SK-N-SH (cell line): ENCODE measurements at regions not wholly inside any gene's neighbourhood (a gene's known extent, or its start where the extent isn't known, plus 50 kb on each side); places are given as distances from the start of the nearest gene placed in this dataset.

Experiments used
- CTCF ChIA-PET: fragments of 300-600, 350-600 bp; formaldehyde crosslinking; extraction: SDS; loops from one replicate; lab custom pipeline; 2021; lab: Yijun Ruan, JAX
- POLR2A ChIA-PET: fragments of 350-600 bp; sonication (Branson Sonifier 250); formaldehyde crosslinking; extraction: SDS; loops from one replicate; lab custom pipeline; 2020; ENCODE audit warnings: antibody characterized with exemption, inconsistent platforms; lab: Yijun Ruan, JAX
- DNase-seq: peaks from one replicate; pipeline ENCODE4 v3.0.0; 2012
- H2AFZ ChIP-seq: fragments of 200-600 bp; sonication (generic); 2 replicates; pipeline ENCODE4 v1.8.1; 2016; ENCODE audit warnings: antibody characterized with exemption, mild to moderate bottlenecking, low read depth
- H3F3A ChIP-seq: fragments of 200-600 bp; sonication (generic); replicated peaks from 2 replicates; pipeline ENCODE3; 2016; ENCODE audit warnings: antibody characterized with exemption, mild to moderate bottlenecking; ENCODE audit not compliant: insufficient read depth
- H3K27ac ChIP-seq, 2 experiments: fragments of 200-500 bp in 1 of 2; fragments of 200-600 bp in 1 of 2; sonication (Bioruptor generic) in 1 of 2; sonication (generic), shearing (Covaris generic) in 1 of 2; 2 replicates each; pipeline versions ENCODE4 v1.5.1 to v1.6.1; 2014 to 2016; ENCODE audit warnings: low read depth in 2 of 2, inconsistent platforms in 1 of 2, low read length in 1 of 2, mild to moderate bottlenecking in 1 of 2, mixed read lengths in 1 of 2
- H3K27me3 ChIP-seq: fragments of 200-600 bp; sonication (generic), shearing (Covaris generic); 2 replicates; pipeline ENCODE4 v1.6.1; 2016; ENCODE audit warnings: mixed run types; ENCODE audit not compliant: insufficient read depth
- H3K36me3 ChIP-seq, 2 experiments: fragments of 200-500 bp in 1 of 2; fragments of 200-600 bp in 1 of 2; sonication (Bioruptor generic) in 1 of 2; sonication (generic) in 1 of 2; replicated peaks in 1 of 2; 2 replicates each; pipeline versions ENCODE3 to v1.5.1; 2014 to 2016; ENCODE audit warnings: low read length in 1 of 2, mild to moderate bottlenecking in 1 of 2; ENCODE audit not compliant: insufficient read depth in 2 of 2, control insufficient read depth in 1 of 2
- H3K4me1 ChIP-seq, 2 experiments: fragments of 200-500 bp in 1 of 2; fragments of 200-600 bp in 1 of 2; sonication (Bioruptor generic) in 1 of 2; sonication (generic), shearing (Covaris generic) in 1 of 2; 2 replicates each; pipeline versions ENCODE4 v1.5.1 to v1.6.1; 2014 to 2016; ENCODE audit warnings: low read depth in 1 of 2, low read length in 1 of 2, mixed run types in 1 of 2; ENCODE audit not compliant: insufficient read depth in 2 of 2, control insufficient read depth in 1 of 2
- H3K4me2 ChIP-seq: fragments of 200-600 bp; sonication (generic), shearing (Covaris generic); 2 replicates; pipeline ENCODE4 v1.6.1; 2017; ENCODE audit warnings: mixed run types
- H3K4me3 ChIP-seq, 2 experiments: fragments of 200-500 bp in 1 of 2; fragments of 200-600 bp in 1 of 2; sonication (Bioruptor generic) in 1 of 2; sonication (generic), shearing (Covaris generic) in 1 of 2; 2 replicates each; pipeline versions ENCODE4 v1.5.1 to v1.8.1; 2014 to 2016; ENCODE audit warnings: low read depth in 2 of 2, inconsistent platforms in 1 of 2, low read length in 1 of 2, mild to moderate bottlenecking in 1 of 2, mixed read lengths in 1 of 2, moderate library complexity in 1 of 2
- H3K79me2 ChIP-seq: fragments of 200-600 bp; sonication (generic); 2 replicates; pipeline ENCODE4 v1.8.1; 2017; ENCODE audit warnings: mild to moderate bottlenecking; ENCODE audit not compliant: insufficient read depth
- H3K9ac ChIP-seq: fragments of 200-600 bp; sonication (generic); 2 replicates; pipeline ENCODE4 v1.6.1; 2017; ENCODE audit warnings: mixed run types
- H3K9me2 ChIP-seq: fragments of 200-600 bp; sonication (generic); 2 replicates; pipeline ENCODE4 v1.6.1; 2017; ENCODE audit warnings: mixed run types
- H3K9me3 ChIP-seq: fragments of 200-600 bp; sonication (generic); 2 replicates; pipeline ENCODE4 v1.6.1; 2017; ENCODE audit warnings: mixed run types, mild to moderate bottlenecking, moderate library complexity
- H4K20me1 ChIP-seq: fragments of 200-600 bp; sonication (generic); 2 replicates; pipeline ENCODE4 v1.6.1; 2017; ENCODE audit warnings: mild to moderate bottlenecking, mixed run types; ENCODE audit not compliant: insufficient read depth
- CHD2 ChIP-seq: fragments of 150-350 bp; IDR thresholded peaks from 2 replicates; pipeline ENCODE4 v1.6.1; 2018; ENCODE audit warnings: low read length; ENCODE audit not compliant: partially characterized antibody
- CTCF ChIP-seq: fragments of 200-600 bp; sonication (generic); IDR thresholded peaks from 2 replicates; pipeline ENCODE4 v1.6.1; 2017; ENCODE audit warnings: antibody characterized with exemption, mild to moderate bottlenecking, moderate library complexity
- EZH2phosphoT487 ChIP-seq: fragments of 200-600 bp; sonication (generic); IDR thresholded peaks from 2 replicates; pipeline ENCODE4 v1.6.1; 2017; ENCODE audit warnings: low read depth, mixed run types, mild to moderate bottlenecking, antibody characterized with exemption, moderate library complexity, borderline replicate concordance
- FOXM1 ChIP-seq: IDR thresholded peaks from 2 replicates; pipeline ENCODE4 v1.4.0; 2012; ENCODE audit warnings: low read depth, mild to moderate bottlenecking
- GABPA ChIP-seq: IDR thresholded peaks from 2 replicates; pipeline ENCODE4 v1.4.0; 2012; ENCODE audit warnings: low read depth, mild to moderate bottlenecking
- GATA2 ChIP-seq: sonication (generic); formaldehyde crosslinking; IDR thresholded peaks from 2 replicates; pipeline ENCODE4 v1.5.0; 2020; ENCODE audit warnings: mild to moderate bottlenecking, missing genetic modification reagents
- JUND ChIP-seq: IDR thresholded peaks from 2 replicates; pipeline ENCODE4 v1.4.0; 2012
- MXI1 ChIP-seq: IDR thresholded peaks from 2 replicates; pipeline ENCODE4 v1.6.1; 2012; ENCODE audit warnings: mild to moderate bottlenecking, low read depth, low read length, improper control_type of control experiment
- NFIC ChIP-seq: IDR thresholded peaks from 2 replicates; pipeline ENCODE4 v1.4.0; 2012; ENCODE audit warnings: borderline replicate concordance
- POLR2AphosphoS5 ChIP-seq: IDR thresholded peaks from 2 replicates; pipeline ENCODE4 v1.6.1; 2012; ENCODE audit warnings: low read depth, low read length
- RFX5 ChIP-seq: IDR thresholded peaks from 2 replicates; pipeline ENCODE4 v1.6.1; 2012; ENCODE audit warnings: mild to moderate bottlenecking, improper control_type of control experiment, low read length
- RXRA ChIP-seq: IDR thresholded peaks from 2 replicates; pipeline ENCODE4 v1.4.0; 2012; ENCODE audit warnings: low read depth, mild to moderate bottlenecking, borderline replicate concordance
- SIN3A ChIP-seq: IDR thresholded peaks from 2 replicates; pipeline ENCODE4 v1.6.1; 2012; ENCODE audit warnings: low read depth, mild to moderate bottlenecking, low read length, moderate library complexity, borderline replicate concordance
- TAF1 ChIP-seq: IDR thresholded peaks from 2 replicates; pipeline ENCODE4 v1.6.1; 2012; ENCODE audit warnings: low read depth, mild to moderate bottlenecking, low read length, moderate library complexity, borderline replicate concordance
- YY1 ChIP-seq: IDR thresholded peaks from 2 replicates; pipeline ENCODE4 v1.4.0; 2012; ENCODE audit warnings: low read depth, mild to moderate bottlenecking
- WGBS: methylation state at CpG from one replicate; pipeline ENCODE4 v1.1.6; 2017; ENCODE audit warnings: low lambda C conversion rate; 5-methylcytosine and 5-hydroxymethylcytosine counted together
- TF ChIP-seq, protein P1 (sequence below): IDR thresholded peaks from 2 replicates; pipeline ENCODE4 v1.4.0; 2012; ENCODE audit warnings: low read depth, borderline replicate concordance
- TF ChIP-seq, protein P2 (sequence below): fragments of 150-350 bp; IDR thresholded peaks from 2 replicates; pipeline ENCODE4 v1.6.1; 2017; ENCODE audit warnings: antibody characterized with exemption, low read length, low read depth, borderline replicate concordance

DNA sequence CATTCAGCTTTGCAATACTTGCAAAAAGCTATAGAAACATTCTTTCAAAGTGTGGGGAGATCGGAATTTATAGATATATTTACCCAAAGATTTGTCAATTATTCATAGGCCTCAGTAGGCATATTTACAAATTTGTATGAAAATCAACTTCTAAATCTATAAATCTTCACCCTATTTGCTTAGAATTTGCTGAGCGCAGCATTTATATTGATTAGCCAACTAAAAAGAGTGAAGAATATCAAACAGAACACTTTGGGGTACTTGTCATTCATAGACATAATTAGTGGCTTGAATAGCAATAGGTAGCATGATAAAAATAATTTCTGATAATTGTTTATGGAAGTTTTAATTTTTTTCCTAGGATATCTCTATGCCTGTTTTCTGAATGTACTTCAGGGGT, 244.5 kb upstream of the SLC35B3 start (continued):
- TF ChIP-seq NFIC: no peak
- no peak for TF ChIP-seq RFX5
- TF ChIP-seq FOXM1: no peak
- TF ChIP-seq, protein P1, sequence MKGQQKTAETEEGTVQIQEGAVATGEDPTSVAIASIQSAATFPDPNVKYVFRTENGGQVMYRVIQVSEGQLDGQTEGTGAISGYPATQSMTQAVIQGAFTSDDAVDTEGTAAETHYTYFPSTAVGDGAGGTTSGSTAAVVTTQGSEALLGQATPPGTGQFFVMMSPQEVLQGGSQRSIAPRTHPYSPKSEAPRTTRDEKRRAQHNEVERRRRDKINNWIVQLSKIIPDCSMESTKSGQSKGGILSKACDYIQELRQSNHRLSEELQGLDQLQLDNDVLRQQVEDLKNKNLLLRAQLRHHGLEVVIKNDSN: no peak
- no peak for TF ChIP-seq JUND
- no peak for TF ChIP-seq SIN3A
- no peak for TF ChIP-seq POLR2AphosphoS5

- Histone ChIP-seq H3K27ac (no peak overlapping the region), H2AFZ (no peak overlapping the region), H3K4me2 (no peak overlapping the region), H3K9me2 (no peaks in the 10 kb centered on the region), H4K20me1 (no peaks in the 10 kb centered on the region), H3K27me3 (no peaks in the 10 kb centered on the region), H3K9me3 (no peaks in the 10 kb centered on the region), H3K79me2 (no peaks in the 10 kb centered on the region), H3F3A (no peaks in the 10 kb centered on the region), H3K4me3 (no peak overlapping the region; a peak in 1 of 4 replicates), H3K4me1 (no peaks in the 10 kb centered on the region), H3K36me3 (no peaks in the 10 kb centered on the region), H3K9ac (no peak overlapping the region)
- WGBS: 72% methylated on average over 5 of the region's 5 CpGs
- TF ChIP-seq, protein P2, sequence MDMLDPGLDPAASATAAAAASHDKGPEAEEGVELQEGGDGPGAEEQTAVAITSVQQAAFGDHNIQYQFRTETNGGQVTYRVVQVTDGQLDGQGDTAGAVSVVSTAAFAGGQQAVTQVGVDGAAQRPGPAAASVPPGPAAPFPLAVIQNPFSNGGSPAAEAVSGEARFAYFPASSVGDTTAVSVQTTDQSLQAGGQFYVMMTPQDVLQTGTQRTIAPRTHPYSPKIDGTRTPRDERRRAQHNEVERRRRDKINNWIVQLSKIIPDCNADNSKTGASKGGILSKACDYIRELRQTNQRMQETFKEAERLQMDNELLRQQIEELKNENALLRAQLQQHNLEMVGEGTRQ: no peak
- TF ChIP-seq EZH2phosphoT487 (no peak), GATA2 (no peak), GABPA (no peak), CTCF (no peak), JUND (no peak), TAF1 (no peak), POLR2AphosphoS5 (no peak), YY1 (no peak), CHD2 (no peak), RXRA (no peak), MXI1 (no peak)
- TF ChIP-seq, protein P1: no peak
- DNase-seq: no peak
- CTCF ChIA-PET: interaction anchor here (0.7 kb wide), 1 partner anchor 32 kb away, joined by 3 read pairs; no protein-coding TSS in a partner anchor
- POLR2A ChIA-PET: no interaction called here
These were observed 243.1 kb upstream of the SLC35B3 start for GRCh38 chr6:8678466-8678865.
